Coronary artery (tissue), 2 donors: ENCODE measurements at regions not wholly inside any gene's neighbourhood (a gene's known extent, or its start where the extent isn't known, plus 50 kb on each side); places are given as distances from the start of the nearest gene placed in this dataset.

Experiments used
- DNase-seq: peaks from one replicate; pipeline ENCODE4 v3.0.0-alpha.2; 2017; ENCODE audit warnings: low spot score
- H3K27ac ChIP-seq, 2 donors: fragments of 200-600 bp; sonication (generic); one replicate each; pipeline ENCODE4 v1.5.1; 2016 to 2019
- H3K4me3 ChIP-seq: fragments of 200-600 bp; sonication (generic); 2 replicates; pipeline ENCODE4 v1.5.1; 2016; ENCODE audit warnings: mild to moderate bottlenecking, moderate library complexity
- TF ChIP-seq, protein P1 (sequence below): fragments of 200-600 bp; sonication (generic); IDR thresholded peaks from one replicate; pipeline ENCODE4 v1.5.1; 2019; ENCODE audit warnings: antibody characterized with exemption

DNA sequence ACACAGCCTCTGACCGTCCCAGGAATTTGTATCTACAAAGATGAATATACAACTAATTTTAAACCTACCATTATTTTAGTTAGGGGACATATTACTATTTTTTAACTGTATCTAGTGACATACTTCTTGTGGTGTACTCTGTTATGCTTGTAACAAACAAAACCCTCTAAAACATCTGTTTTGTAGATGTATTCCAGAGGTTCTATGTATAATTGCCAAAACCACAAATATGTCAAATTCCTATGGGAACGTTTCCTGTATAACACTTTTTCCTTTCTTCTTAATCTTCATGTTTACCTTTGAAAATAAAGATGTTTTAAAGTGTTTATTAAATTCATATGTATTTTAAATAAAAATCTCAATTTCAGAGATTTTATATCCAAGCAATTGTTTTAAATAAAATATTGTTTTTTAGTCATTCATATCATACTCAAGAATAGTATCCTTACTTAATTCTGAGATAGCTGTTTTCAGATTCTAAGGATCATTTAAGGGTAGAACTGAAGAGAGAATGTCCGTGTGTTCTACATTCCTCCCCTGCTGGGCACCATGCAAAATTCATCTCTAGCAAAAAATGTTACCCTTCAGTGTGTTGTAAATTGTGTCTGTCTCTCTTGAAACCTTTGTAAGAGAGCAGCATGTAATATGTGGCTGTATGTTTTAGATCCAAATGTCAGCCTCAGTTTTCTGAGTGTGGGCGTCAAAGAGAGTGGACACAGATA lies 1327.7 kb downstream of the EFNB2 start:
- no peak for DNase-seq
- H3K4me3 ChIP-seq: no peak overlapping the region
- TF ChIP-seq, protein P1, sequence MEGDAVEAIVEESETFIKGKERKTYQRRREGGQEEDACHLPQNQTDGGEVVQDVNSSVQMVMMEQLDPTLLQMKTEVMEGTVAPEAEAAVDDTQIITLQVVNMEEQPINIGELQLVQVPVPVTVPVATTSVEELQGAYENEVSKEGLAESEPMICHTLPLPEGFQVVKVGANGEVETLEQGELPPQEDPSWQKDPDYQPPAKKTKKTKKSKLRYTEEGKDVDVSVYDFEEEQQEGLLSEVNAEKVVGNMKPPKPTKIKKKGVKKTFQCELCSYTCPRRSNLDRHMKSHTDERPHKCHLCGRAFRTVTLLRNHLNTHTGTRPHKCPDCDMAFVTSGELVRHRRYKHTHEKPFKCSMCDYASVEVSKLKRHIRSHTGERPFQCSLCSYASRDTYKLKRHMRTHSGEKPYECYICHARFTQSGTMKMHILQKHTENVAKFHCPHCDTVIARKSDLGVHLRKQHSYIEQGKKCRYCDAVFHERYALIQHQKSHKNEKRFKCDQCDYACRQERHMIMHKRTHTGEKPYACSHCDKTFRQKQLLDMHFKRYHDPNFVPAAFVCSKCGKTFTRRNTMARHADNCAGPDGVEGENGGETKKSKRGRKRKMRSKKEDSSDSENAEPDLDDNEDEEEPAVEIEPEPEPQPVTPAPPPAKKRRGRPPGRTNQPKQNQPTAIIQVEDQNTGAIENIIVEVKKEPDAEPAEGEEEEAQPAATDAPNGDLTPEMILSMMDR: no peak
- no peak overlapping the region for H3K27ac ChIP-seq

- Histone ChIP-seq H3K27ac (no peak overlapping the region), H3K4me3 (no peak overlapping the region)
- DNase-seq: no peak
- TF ChIP-seq, protein P1: no peak
Observed at GRCh38 chr13:105202354-105202753, 1333.1 kb downstream of the EFNB2 start.

DNA sequence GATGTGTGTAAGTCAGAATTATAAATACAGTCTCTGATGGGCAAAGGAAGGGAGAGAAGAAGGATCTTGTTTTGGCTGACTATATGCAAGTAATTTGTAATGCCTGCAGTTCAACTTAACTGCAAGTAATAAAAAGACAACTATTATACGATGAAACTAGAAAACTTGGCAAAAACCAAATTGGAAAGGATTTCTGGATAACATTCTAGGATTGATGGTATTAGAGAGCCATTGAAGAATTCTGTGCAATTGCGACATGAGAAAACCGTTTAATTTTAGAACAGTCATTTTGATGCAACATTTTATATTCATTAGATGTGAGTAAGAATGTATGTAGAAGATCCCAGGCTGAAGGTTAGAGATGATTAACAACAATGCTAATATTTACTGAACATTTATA lies 1334.1 kb downstream of the EFNB2 start:
- no peak overlapping the region for H3K4me3 ChIP-seq
- TF ChIP-seq, protein P1: no peak
- H3K27ac ChIP-seq: no peak overlapping the region
- no peak for DNase-seq

DNA sequence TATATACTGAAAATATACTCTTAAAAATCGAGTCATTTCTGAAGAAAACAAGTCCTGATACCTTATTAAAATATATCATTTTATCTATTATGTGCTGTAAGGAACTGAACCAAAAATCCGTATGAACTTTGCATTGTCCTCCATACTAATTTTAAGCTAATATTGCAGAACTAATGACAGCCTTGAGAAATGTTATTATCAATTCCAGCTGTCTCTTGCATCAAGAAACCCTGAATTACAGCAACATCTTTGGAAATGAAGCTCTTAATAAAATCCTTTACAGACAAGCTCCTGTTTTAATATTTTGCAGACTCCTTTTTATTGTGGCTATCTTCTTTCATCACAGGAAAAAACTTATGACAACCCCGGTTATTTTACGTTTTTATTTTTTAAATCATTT lies 1335.3 kb downstream of the EFNB2 start:
- TF ChIP-seq, protein P1: no peak
- no peak overlapping the region for H3K4me3 ChIP-seq
- no peak for DNase-seq
- H3K27ac ChIP-seq: no peak overlapping the region

DNA sequence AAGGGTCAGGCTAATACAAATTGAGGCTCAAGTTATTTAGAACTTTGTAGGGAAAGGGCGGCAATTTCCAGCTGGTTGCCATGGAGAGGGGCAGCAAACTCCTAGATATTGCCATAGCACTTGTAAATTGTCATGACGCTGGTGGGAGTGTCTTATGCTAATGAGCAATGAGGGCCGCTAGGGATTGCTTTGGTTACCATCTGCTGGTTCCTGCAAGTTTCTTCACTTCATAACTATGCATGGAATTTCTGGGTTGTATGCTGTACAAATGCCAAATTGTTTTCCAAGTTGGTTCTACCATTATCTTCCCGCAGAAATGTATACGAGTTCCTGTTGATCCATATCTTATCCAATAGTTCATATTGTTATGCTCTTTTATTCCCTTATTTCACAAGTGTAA lies 1339.4 kb downstream of the EFNB2 start:
- TF ChIP-seq, protein P1: no peak

GRCh38 chr13:105193026-105193425 lies 1342.4 kb downstream of the EFNB2 start:
- TF ChIP-seq, protein P1: no peak
- DNase-seq: no peak
- no peak overlapping the region for H3K4me3 ChIP-seq
- H3K27ac ChIP-seq: no peak overlapping the region

More for the DNA sequence above, 1339.4 kb downstream of the EFNB2 start:
- no peak overlapping the region for H3K4me3 ChIP-seq
- H3K27ac ChIP-seq: no peak overlapping the region
- DNase-seq: no peak

DNA sequence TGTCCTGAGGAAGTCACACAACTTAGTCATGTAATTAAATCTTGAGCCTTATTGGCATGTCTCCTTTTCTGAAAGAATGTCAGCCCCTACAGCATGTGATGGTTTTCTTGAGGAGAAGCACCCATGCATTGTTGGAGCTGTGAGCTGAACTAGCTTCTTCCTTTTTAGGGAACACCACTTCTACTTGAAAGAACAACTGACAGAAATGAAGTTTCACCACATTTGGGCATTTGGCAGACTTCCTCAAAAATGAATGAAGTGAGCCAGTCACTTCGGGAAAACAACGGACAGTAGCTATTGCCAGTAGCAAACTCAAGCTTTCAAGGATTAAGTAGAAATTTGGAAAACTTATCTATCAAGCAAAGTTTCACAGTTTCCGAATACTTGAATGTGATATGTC lies 1351.3 kb downstream of the EFNB2 start:
- TF ChIP-seq, protein P1: no peak
- Histone ChIP-seq H3K27ac (no peak overlapping the region), H3K4me3 (no peak overlapping the region)
- no peak for DNase-seq
